MCF 10A (cell line): ENCODE measurements at regions not wholly inside any gene's neighbourhood (a gene's known extent, or its start where the extent isn't known, plus 50 kb on each side); places are given as distances from the start of the nearest gene placed in this dataset.

Experiments
- BruUV-seq: library from RNA; stranded (reverse); fragments of 400-500 nt; replicated peaks from 2 replicates; lab custom pipeline; 2021; lab: Mats Ljungman, UMichigan
- CTCF ChIA-PET: fragments of 300-600 bp; sonication (Branson Sonifier 250); formaldehyde crosslinking; extraction: SDS; loops from one replicate; lab custom pipeline; 2021; ENCODE audit warnings: antibody characterized with exemption, inconsistent platforms; lab: Yijun Ruan, JAX
- POLR2A ChIA-PET: fragments of 300-600, 350-650 bp; sonication (Branson Sonifier 250); formaldehyde crosslinking; extraction: SDS; loops from one replicate; lab custom pipeline; 2020; ENCODE audit warnings: antibody characterized with exemption, inconsistent platforms; lab: Yijun Ruan, JAX
- DNase-seq: peaks from one replicate; pipeline ENCODE4 v3.0.0-alpha.2; 2018; ENCODE audit not compliant: unreplicated experiment
- H3K27ac Mint-ChIP-seq: one replicate; pipeline ENCODE4 v1.8.0; 2022; ENCODE audit warnings: mild to moderate bottlenecking, low read depth, mixed read lengths; ENCODE audit not compliant: unreplicated experiment
- H3K27me3 Mint-ChIP-seq: one replicate; pipeline ENCODE4 v1.8.0; 2022; ENCODE audit warnings: mixed read lengths; ENCODE audit not compliant: insufficient read depth, unreplicated experiment
- H3K36me3 Mint-ChIP-seq: one replicate; pipeline ENCODE4 v1.8.0; 2022; ENCODE audit warnings: mild to moderate bottlenecking, moderate library complexity, mixed read lengths; ENCODE audit not compliant: insufficient read depth, unreplicated experiment
- H3K4me1 Mint-ChIP-seq: one replicate; pipeline ENCODE4 v1.8.0; 2022; ENCODE audit warnings: mixed read lengths; ENCODE audit not compliant: insufficient read depth, unreplicated experiment
- H3K4me3 Mint-ChIP-seq: one replicate; pipeline ENCODE4 v1.8.0; 2022; ENCODE audit warnings: mild to moderate bottlenecking, moderate library complexity, mixed read lengths; ENCODE audit not compliant: unreplicated experiment
- H3K9me3 Mint-ChIP-seq: one replicate; pipeline ENCODE4 v1.8.0; 2022; ENCODE audit warnings: mixed read lengths; ENCODE audit not compliant: unreplicated experiment
- intact Hi-C: fragments of 100-400 bp; cut with micrococcal nuclease; formaldehyde crosslinking; loops from 2 replicates; pipeline ENCODE4 v1.14.1; 2022
- TF ChIP-seq, protein P1 (sequence below): fragments of 200-600 bp; IDR thresholded peaks from one replicate; pipeline ENCODE4 v1.8.0; 2022; ENCODE audit warnings: antibody characterized with exemption, mild to moderate bottlenecking; ENCODE audit not compliant: unreplicated experiment

DNA sequence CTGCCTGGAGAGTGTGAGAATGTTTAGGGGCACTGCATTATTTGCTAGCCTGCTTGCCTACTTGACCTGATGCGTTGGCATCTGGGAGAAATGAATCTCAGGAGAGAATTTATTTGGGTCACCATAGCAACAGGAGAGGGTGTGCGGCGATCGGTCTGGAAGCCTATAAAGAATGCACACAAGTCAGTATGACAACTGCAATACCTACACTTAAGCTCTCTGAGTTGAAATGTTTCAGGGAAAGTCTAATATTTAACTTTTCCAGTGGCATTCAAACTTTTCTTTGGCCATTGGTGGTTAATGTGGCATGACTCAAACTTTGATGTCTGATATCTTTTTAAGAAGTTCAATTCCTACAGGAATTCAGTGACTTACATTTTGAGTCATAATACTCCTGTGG lies 205.1 kb downstream of the NEDD1 start:
- Mint-ChIP-seq H3K9me3 (no peaks in the 10 kb centered on the region), H3K36me3 (no peaks in the 10 kb centered on the region), H3K27me3 (peaks cover 10% of the 10 kb centered on the region), H3K4me1 (no peaks in the 10 kb centered on the region), H3K4me3 (no peak overlapping the region), H3K27ac (no peak overlapping the region)
- TF ChIP-seq, protein P1, sequence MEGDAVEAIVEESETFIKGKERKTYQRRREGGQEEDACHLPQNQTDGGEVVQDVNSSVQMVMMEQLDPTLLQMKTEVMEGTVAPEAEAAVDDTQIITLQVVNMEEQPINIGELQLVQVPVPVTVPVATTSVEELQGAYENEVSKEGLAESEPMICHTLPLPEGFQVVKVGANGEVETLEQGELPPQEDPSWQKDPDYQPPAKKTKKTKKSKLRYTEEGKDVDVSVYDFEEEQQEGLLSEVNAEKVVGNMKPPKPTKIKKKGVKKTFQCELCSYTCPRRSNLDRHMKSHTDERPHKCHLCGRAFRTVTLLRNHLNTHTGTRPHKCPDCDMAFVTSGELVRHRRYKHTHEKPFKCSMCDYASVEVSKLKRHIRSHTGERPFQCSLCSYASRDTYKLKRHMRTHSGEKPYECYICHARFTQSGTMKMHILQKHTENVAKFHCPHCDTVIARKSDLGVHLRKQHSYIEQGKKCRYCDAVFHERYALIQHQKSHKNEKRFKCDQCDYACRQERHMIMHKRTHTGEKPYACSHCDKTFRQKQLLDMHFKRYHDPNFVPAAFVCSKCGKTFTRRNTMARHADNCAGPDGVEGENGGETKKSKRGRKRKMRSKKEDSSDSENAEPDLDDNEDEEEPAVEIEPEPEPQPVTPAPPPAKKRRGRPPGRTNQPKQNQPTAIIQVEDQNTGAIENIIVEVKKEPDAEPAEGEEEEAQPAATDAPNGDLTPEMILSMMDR, result no peak
- intact Hi-C loops, result no loop called here
- ChIA-PET CTCF (interaction anchor here (0.7 kb wide), 2 partner anchors 18 to 134 kb away, joined by 3 read pairs; no protein-coding TSS in a partner anchor), POLR2A (no interaction called here)
- DNase-seq, result no peak
- no TSS peak for BruUV-seq

- Mint-ChIP-seq H3K36me3 (no peaks in the 10 kb centered on the region), H3K27me3 (no peaks in the 10 kb centered on the region), H3K9me3 (no peaks in the 10 kb centered on the region), H3K4me3 (no peak overlapping the region), H3K4me1 (no peaks in the 10 kb centered on the region), H3K27ac (no peak overlapping the region)
- ChIA-PET CTCF (interaction anchor here (0.7 kb wide), 1 partner anchor 202 kb away, joined by 3 read pairs; no protein-coding TSS in a partner anchor), POLR2A (no interaction called here)
- TF ChIP-seq, protein P1, result no peak
- no TSS peak for BruUV-seq
- DNase-seq, result no peak
- intact Hi-C loops, result no loop called here
These were observed 211.8 kb downstream of the NEDD1 start for GRCh38 chr12:97118796-97119375.

DNA sequence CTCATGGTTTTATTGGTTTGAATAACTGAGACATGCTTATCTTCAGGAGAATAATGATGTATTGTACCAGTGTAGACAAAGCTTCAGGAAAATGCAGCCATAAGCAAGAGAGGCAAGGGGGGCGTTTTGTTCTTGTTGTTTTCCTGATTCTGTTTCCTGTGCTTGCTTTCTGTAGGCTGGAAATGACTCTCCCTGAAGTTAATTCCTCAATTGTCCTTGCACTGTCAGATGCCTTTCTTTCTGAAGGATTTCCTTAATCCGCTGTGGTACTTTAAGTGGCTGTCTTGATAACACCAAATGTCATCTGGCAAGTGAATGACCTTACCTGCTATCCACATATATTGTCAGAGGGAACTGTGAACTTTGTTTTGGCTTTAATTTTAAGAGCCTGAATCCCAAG lies 220.0 kb downstream of the NEDD1 start:
- ChIA-PET POLR2A (no interaction called here), CTCF (interaction anchor here (0.8 kb wide), 1 partner anchor 9 kb away, joined by 4 read pairs; no protein-coding TSS in a partner anchor)
- no peak overlapping the region for H3K4me3 Mint-ChIP-seq
- no TSS peak for BruUV-seq
- no peaks in the 10 kb centered on the region for H3K4me1 Mint-ChIP-seq
- no peaks in the 10 kb centered on the region for H3K36me3 Mint-ChIP-seq
- H3K9me3 Mint-ChIP-seq, result no peaks in the 10 kb centered on the region
- intact Hi-C loops, result no loop called here
- no peak overlapping the region for H3K27ac Mint-ChIP-seq
- DNase-seq, result no peak
- TF ChIP-seq, protein P1, result no peak
- H3K27me3 Mint-ChIP-seq, result peaks cover 43% of the 10 kb centered on the region

GRCh38 chr12:97131220-97131981 lies 224.3 kb downstream of the NEDD1 start:
- H3K27ac Mint-ChIP-seq, result no peak overlapping the region
- no peak overlapping the region for H3K4me3 Mint-ChIP-seq
- intact Hi-C loops, result no loop called here
- no peak for DNase-seq
- ChIA-PET CTCF (interaction anchor here (1.5 kb wide), 1 partner anchor 10 kb away, joined by 3 read pairs; no protein-coding TSS in a partner anchor), POLR2A (interaction anchor here (0.6 kb wide), 1 partner anchor 33 kb away, joined by 3 read pairs; no protein-coding TSS in a partner anchor)
- H3K4me1 Mint-ChIP-seq, result no peaks in the 10 kb centered on the region
- TF ChIP-seq, protein P1, result no peak
- H3K27me3 Mint-ChIP-seq, result peaks cover 71% of the 10 kb centered on the region
- no TSS peak for BruUV-seq
- no peaks in the 10 kb centered on the region for H3K9me3 Mint-ChIP-seq
- H3K36me3 Mint-ChIP-seq, result no peaks in the 10 kb centered on the region
